ENCODE measurements at regions not wholly inside any gene's neighbourhood (a gene's known extent, or its start where the extent isn't known, plus 50 kb on each side); places are given as distances from the start of the nearest gene placed in this dataset.

DNA sequence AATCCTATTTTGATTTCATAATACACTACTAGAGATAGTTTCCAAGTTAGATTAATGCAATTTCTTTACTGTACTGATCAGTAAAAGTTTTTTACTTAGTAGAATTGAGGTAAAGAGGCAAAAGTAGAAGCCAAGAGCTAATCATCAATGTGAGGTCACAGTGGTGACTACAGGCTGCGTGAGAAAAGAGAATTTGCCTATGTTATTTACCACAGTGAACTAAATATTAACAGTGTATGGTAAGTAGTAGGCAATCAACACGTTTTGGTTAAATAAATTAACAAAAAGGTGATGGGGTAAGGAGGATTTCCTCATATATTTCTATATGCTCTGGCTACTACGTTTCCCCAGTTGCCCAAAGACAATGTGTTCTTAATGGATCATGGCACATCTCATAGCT is 202.2 kb upstream of the CMC1 start:
- Mint-ChIP-seq H3K4me1 (ENCODE audit: low read depth) (peaks cover 10% of the 10 kb centered on the region), H3K4me3 (ENCODE audit: low read depth) (no peak overlapping the region), H3K9me3 (ENCODE audit: low read depth) (no peaks in the 10 kb centered on the region), H3K36me3 (ENCODE audit: insufficient read depth) (no peaks in the 10 kb centered on the region), H3K27me3 (no peaks in the 10 kb centered on the region), H3K27ac (no peak overlapping the region)
- DNase-seq (ENCODE audit: low spot score, unreplicated experiment) = no peak
- TF ChIP-seq, protein P1, sequence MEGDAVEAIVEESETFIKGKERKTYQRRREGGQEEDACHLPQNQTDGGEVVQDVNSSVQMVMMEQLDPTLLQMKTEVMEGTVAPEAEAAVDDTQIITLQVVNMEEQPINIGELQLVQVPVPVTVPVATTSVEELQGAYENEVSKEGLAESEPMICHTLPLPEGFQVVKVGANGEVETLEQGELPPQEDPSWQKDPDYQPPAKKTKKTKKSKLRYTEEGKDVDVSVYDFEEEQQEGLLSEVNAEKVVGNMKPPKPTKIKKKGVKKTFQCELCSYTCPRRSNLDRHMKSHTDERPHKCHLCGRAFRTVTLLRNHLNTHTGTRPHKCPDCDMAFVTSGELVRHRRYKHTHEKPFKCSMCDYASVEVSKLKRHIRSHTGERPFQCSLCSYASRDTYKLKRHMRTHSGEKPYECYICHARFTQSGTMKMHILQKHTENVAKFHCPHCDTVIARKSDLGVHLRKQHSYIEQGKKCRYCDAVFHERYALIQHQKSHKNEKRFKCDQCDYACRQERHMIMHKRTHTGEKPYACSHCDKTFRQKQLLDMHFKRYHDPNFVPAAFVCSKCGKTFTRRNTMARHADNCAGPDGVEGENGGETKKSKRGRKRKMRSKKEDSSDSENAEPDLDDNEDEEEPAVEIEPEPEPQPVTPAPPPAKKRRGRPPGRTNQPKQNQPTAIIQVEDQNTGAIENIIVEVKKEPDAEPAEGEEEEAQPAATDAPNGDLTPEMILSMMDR (IDR thresholded peaks at IDR 0.05; ENCODE audit: unreplicated experiment) = no peak

DNA sequence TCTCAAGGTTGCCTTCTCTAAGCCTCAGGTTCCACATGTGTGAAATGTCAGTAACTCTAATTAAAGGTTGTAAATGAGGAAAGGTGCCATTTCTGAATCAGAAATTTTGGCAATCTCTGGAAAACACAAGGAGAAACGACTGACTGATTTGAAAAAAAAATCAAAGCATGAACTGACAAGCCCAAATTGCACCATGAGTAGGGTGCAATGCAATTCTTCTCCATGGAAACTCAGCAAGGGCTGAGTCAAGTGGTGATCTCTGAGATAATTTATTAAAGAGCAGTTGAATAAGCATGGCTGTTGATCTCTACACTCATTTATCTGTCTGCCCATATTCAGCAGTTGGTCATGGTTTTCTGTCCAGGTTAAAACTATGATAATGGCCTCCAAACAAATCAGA is 201.6 kb upstream of the CMC1 start:
- Mint-ChIP-seq H3K9me3 (ENCODE audit: low read depth) (no peaks in the 10 kb centered on the region), H3K4me3 (ENCODE audit: low read depth) (no peak overlapping the region), H3K4me1 (ENCODE audit: low read depth) (peaks cover 10% of the 10 kb centered on the region), H3K27ac (no peak overlapping the region), H3K36me3 (ENCODE audit: insufficient read depth) (no peaks in the 10 kb centered on the region), H3K27me3 (no peaks in the 10 kb centered on the region)
- DNase-seq (ENCODE audit: low spot score, unreplicated experiment) = no peak
- TF ChIP-seq, protein P1 (IDR thresholded peaks at IDR 0.05; ENCODE audit: unreplicated experiment) = no peak

DNA sequence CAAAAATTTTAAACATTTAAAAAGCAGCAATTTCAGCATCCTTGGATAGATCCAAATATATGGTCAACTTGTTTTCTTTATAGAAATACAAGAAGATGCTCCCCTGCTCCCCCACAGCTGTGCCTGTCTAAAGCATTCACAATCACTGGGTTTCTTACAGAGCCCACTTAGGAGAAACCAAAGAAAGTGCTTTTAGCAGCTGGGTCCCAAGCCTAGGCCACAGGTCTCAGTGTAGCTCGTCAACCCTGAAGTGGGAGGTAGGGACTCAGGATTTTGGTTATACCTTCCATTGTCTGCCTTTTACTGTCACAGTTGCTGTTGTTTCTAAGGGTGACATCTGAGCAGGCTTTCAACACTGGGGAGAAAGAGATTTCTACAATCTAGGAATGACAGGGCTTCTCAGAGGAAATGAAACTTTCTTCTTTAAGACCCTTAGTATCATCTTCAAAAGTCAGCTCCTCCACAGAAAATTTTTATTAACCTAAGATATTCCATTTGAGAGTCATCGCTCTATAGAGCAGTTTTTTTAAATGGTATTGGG is 199.3 kb upstream of the CMC1 start:
- DNase-seq (ENCODE audit: low spot score, unreplicated experiment) = no peak
- Mint-ChIP-seq H3K4me1 (ENCODE audit: low read depth) (peaks cover 10% of the 10 kb centered on the region), H3K27ac (no peak overlapping the region), H3K27me3 (no peaks in the 10 kb centered on the region), H3K4me3 (ENCODE audit: low read depth) (no peak overlapping the region), H3K36me3 (ENCODE audit: insufficient read depth) (no peaks in the 10 kb centered on the region), H3K9me3 (ENCODE audit: low read depth) (no peaks in the 10 kb centered on the region)
- TF ChIP-seq, protein P1 (IDR thresholded peaks at IDR 0.05; ENCODE audit: unreplicated experiment) = no peak

DNA sequence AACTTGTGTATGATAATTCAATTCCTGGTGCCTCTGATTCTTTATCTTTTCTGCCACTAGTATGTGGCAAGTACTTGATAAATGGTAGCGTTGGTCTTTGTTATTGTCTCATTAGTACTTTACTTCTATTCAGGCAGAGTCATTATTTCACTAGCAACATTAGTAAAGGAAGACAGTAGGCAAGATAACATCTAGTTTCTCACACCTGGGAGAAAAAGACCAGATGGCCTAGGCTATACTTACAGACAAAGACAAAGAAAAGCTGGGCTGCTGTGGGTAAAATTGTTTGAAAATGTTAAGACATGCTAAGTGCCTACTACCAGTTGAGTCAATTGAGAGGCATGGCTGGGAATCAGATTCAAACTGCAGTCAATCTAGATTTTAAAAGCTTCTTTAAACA is 198.7 kb upstream of the CMC1 start:
- Mint-ChIP-seq H3K9me3 (ENCODE audit: low read depth) (no peaks in the 10 kb centered on the region), H3K4me1 (ENCODE audit: low read depth) (peaks cover 10% of the 10 kb centered on the region), H3K27ac (no peak overlapping the region), H3K27me3 (no peaks in the 10 kb centered on the region), H3K36me3 (ENCODE audit: insufficient read depth) (no peaks in the 10 kb centered on the region), H3K4me3 (ENCODE audit: low read depth) (no peak overlapping the region)
- TF ChIP-seq, protein P1 (IDR thresholded peaks at IDR 0.05; ENCODE audit: unreplicated experiment) = no peak
- DNase-seq (ENCODE audit: low spot score, unreplicated experiment) = no peak

DNA sequence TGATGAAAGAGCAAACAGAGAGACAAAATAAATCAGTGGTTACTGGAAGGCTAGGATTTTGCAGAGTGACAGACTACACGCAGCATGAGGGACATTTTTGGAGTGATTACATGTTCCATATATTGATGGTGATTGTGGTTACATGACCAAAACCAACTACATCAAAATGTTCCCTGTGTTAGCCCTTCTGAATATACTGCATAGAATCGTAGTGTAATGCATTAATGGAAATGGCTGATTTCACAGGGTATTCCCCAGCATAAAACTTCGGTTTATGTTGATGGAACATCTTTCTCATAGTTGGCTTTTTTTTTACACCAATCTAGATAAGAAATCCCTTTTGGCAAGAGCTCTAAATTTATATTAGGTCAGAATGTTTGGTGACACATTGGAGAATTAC is 191.3 kb upstream of the CMC1 start:
- TF ChIP-seq, protein P1 (IDR thresholded peaks at IDR 0.05; ENCODE audit: unreplicated experiment) = no peak
- no peaks in the 10 kb centered on the region for H3K9me3 Mint-ChIP-seq (ENCODE audit: low read depth)

More for the DNA sequence above, 191.3 kb upstream of the CMC1 start:
- DNase-seq (ENCODE audit: low spot score, unreplicated experiment) = no peak
- H3K4me1 Mint-ChIP-seq (ENCODE audit: low read depth) = no peaks in the 10 kb centered on the region
- no peak overlapping the region for H3K4me3 Mint-ChIP-seq (ENCODE audit: low read depth)
- H3K36me3 Mint-ChIP-seq (ENCODE audit: insufficient read depth) = no peaks in the 10 kb centered on the region
- no peaks in the 10 kb centered on the region for H3K27me3 Mint-ChIP-seq
- H3K27ac Mint-ChIP-seq = no peak overlapping the region

Data from progenitor cell of endocrine pancreas (in vitro differentiated cells).